Stomach (tissue), 8 donors: ENCODE measurements at regions not wholly inside any gene's neighbourhood (a gene's known extent, or its start where the extent isn't known, plus 50 kb on each side); places are given as distances from the start of the nearest gene placed in this dataset.
A peak's percentile ranks its signal among the peaks of the same experiment; 100 is the strongest.

Experiments
- DNase-seq, 2 donors: peaks; one replicate each; pipeline versions ENCODE4 v3.0.0 to v3.0.0-alpha.2; 2013 to 2019
- H3K27ac ChIP-seq, 5 donors: fragments of 200-600 bp in 4 of 5; sonication (generic) in 4 of 5; one replicate each; pipeline ENCODE4 v1.5.1; 2013 to 2019; ENCODE audit warnings: mild to moderate bottlenecking in 1 of 5, moderate library complexity in 1 of 5
- H3K27me3 ChIP-seq, 3 donors: fragments of 200-600 bp; sonication (generic); one replicate each; pipeline ENCODE4 v1.5.1; 2017 to 2019; ENCODE audit warnings: mixed run types in 1 of 3
- H3K36me3 ChIP-seq, 4 donors: fragments of 200-600 bp; sonication (generic); 1 replicate in 3 of 4; 2 replicates in 1 of 4; pipeline ENCODE4 v1.5.1; 2016 to 2019
- H3K4me1 ChIP-seq, 4 donors: fragments of 200-600 bp; sonication (generic); one replicate each; pipeline ENCODE4 v1.5.1; 2016 to 2019
- H3K4me3 ChIP-seq, 4 donors: fragments of 200-600 bp; sonication (generic) in 3 of 4; one replicate each; pipeline ENCODE4 v1.5.1; 2016 to 2019; ENCODE audit warnings: mild to moderate bottlenecking in 1 of 4
- H3K9me3 ChIP-seq, 4 donors: fragments of 200-600 bp; sonication (generic); one replicate each; pipeline ENCODE4 v1.5.1; 2016 to 2019
- EP300 ChIP-seq: sonication (generic); formaldehyde crosslinking; IDR thresholded peaks from one replicate; pipeline ENCODE4 v1.6.1; 2017; ENCODE audit warnings: antibody characterized with exemption
- POLR2A ChIP-seq, 4 donors: fragments of 450-650 bp; IDR thresholded peaks; one replicate each; pipeline ENCODE4 v1.6.1; 2016; ENCODE audit warnings: antibody characterized with exemption in 4 of 4, control low read depth in 2 of 4, mild to moderate bottlenecking in 1 of 4, moderate library complexity in 1 of 4
- POLR2AphosphoS5 ChIP-seq, 3 donors: sonication (generic); formaldehyde crosslinking; IDR thresholded peaks; one replicate each; pipeline ENCODE4 v1.6.1; 2016; ENCODE audit warnings: antibody characterized with exemption in 3 of 3
- WGBS, 5 donors: extraction: QIAGEN DNeasy Blood & Tissue Kit in 3 of 5; methylation state at CpG; one replicate each; pipeline versions ENCODE4 v1.1.5 to v1.1.7; 2013 to 2018; 5-methylcytosine and 5-hydroxymethylcytosine counted together
- intact Hi-C: fragments of 100-400 bp; cut with DNase I; formaldehyde crosslinking; loops from one replicate; pipeline ENCODE4 v1.15.1; 2023; ENCODE audit warnings: low total_unique reads
- TF ChIP-seq, protein P1 (sequence below), 7 experiments: fragments of 450-650 bp in 4 of 7; fragments of 200-600 bp in 3 of 7; sonication (generic) in 3 of 7; IDR thresholded peaks; one replicate each; pipeline ENCODE4 v1.5.1; 2016 to 2019; ENCODE audit warnings: antibody characterized with exemption in 7 of 7, control low read depth in 2 of 7, mild to moderate bottlenecking in 1 of 7
- donor health status: healthy with polysubstance abuse.
- donor health status: Bipolar disorder and iron deficiency.
- donor health status: healthy.

- 70 to 92% (median 87%) methylated on average over 3 of the region's 3 CpGs for WGBS, 5 donors
- H3K27ac ChIP-seq, result no peak overlapping the region
- intact Hi-C loops, result no loop called here
Measured at GRCh38 chr5:123279136-123279535, 144.1 kb downstream of the CEP120 start.

GRCh38 chr5:123278284-123278683 is 144.9 kb downstream of the CEP120 start:
- no peak for DNase-seq
- intact Hi-C loops, result no loop called here
- H3K4me1 ChIP-seq, result no peaks in the 10 kb centered on the region
- H3K36me3 ChIP-seq, result no peaks in the 10 kb centered on the region
- TF ChIP-seq EP300, result no peak
- no peaks in the 10 kb centered on the region for H3K9me3 ChIP-seq
- WGBS, 5 donors, result 86 to 95% (median 91%) methylated on average over 5 of the region's 5 CpGs
- no peaks in the 10 kb centered on the region for H3K27me3 ChIP-seq
- no peak overlapping the region for H3K27ac ChIP-seq
- H3K4me3 ChIP-seq, result no peak overlapping the region

More at GRCh38 chr5:123279136-123279535, 144.1 kb downstream of the CEP120 start:
- Histone ChIP-seq H3K27me3 (no peaks in the 10 kb centered on the region), H3K4me3 (no peak overlapping the region), H3K4me1 (peaks cover 0 to 8% (median 0%) of the 10 kb centered on the region in 4 donors), H3K36me3 (no peaks in the 10 kb centered on the region), H3K9me3 (no peaks in the 10 kb centered on the region)
- DNase-seq, result peak in 1 of 2 donors; percentile 45
- TF ChIP-seq, protein P1, sequence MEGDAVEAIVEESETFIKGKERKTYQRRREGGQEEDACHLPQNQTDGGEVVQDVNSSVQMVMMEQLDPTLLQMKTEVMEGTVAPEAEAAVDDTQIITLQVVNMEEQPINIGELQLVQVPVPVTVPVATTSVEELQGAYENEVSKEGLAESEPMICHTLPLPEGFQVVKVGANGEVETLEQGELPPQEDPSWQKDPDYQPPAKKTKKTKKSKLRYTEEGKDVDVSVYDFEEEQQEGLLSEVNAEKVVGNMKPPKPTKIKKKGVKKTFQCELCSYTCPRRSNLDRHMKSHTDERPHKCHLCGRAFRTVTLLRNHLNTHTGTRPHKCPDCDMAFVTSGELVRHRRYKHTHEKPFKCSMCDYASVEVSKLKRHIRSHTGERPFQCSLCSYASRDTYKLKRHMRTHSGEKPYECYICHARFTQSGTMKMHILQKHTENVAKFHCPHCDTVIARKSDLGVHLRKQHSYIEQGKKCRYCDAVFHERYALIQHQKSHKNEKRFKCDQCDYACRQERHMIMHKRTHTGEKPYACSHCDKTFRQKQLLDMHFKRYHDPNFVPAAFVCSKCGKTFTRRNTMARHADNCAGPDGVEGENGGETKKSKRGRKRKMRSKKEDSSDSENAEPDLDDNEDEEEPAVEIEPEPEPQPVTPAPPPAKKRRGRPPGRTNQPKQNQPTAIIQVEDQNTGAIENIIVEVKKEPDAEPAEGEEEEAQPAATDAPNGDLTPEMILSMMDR (IDR thresholded peaks at IDR 0.05), result no peak
- TF ChIP-seq POLR2AphosphoS5 (IDR thresholded peaks at IDR 0.05), result no peak
- no peak for TF ChIP-seq POLR2A (IDR thresholded peaks at IDR 0.05)
- no peak for TF ChIP-seq EP300

DNA sequence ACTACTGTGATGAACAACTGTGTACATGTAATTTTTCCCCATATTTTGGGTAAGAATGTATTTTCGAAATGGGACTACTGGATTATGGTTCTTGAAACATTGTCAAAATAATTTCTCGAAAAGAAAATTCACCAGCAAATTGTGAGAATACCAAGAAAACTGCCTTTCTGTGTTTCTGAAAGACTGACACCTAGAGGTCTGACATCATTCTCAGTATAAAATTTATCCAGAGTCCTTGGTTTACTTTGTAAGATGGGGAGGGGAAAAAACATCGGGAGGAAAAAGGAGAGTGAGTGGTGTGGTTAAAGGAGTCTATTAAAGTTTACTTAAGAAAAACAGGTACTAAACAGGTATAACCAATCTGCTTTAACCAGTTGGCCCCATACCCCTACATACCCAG is 149.2 kb downstream of the CEP120 start:
- Histone ChIP-seq H3K27ac (no peak overlapping the region), H3K27me3 (no peaks in the 10 kb centered on the region), H3K36me3 (no peaks in the 10 kb centered on the region), H3K9me3 (no peaks in the 10 kb centered on the region), H3K4me1 (no peaks in the 10 kb centered on the region), H3K4me3 (no peak overlapping the region)
- WGBS, 5 donors, result 55 to 74% (median 64%) methylated on average over 3 of the region's 3 CpGs
- TF ChIP-seq POLR2A (IDR thresholded peaks at IDR 0.05), result no peak
- no peak for DNase-seq
- intact Hi-C loops, result no loop called here

DNA sequence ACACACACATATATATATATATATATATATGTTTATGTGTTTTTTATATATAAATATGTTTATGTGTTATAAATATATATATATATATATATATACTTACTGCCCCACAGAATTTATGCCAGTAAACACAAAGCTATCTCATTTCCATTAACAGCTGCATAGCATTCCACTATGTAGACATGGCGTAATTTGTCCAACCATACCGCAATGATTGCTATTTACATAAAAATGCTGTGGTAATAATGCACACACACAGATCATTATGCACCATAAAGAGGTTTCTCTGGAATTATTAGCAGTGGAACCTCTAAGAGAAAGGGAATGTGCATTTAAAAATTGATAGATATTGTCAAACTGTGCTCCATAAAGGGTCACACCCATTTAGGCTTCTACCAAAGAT is 150.1 kb downstream of the CEP120 start:
- Histone ChIP-seq H3K9me3 (no peaks in the 10 kb centered on the region), H3K27ac (no peak overlapping the region), H3K27me3 (no peaks in the 10 kb centered on the region), H3K36me3 (no peaks in the 10 kb centered on the region), H3K4me1 (no peaks in the 10 kb centered on the region), H3K4me3 (no peak overlapping the region)
- TF ChIP-seq, protein P1 (IDR thresholded peaks at IDR 0.05), result no peak
- TF ChIP-seq EP300 (no peak), POLR2AphosphoS5 (IDR thresholded peaks at IDR 0.05) (no peak), POLR2A (IDR thresholded peaks at IDR 0.05) (no peak)
- no peak for DNase-seq
- 93 to 97% (median 94%) methylated on average over 2 of the region's 2 CpGs for WGBS, 5 donors
- intact Hi-C loops, result no loop called here

- TF ChIP-seq POLR2AphosphoS5 (IDR thresholded peaks at IDR 0.05) (no peak), EP300 (no peak), POLR2A (IDR thresholded peaks at IDR 0.05) (no peak)
- TF ChIP-seq, protein P1 (IDR thresholded peaks at IDR 0.05), result no peak
- 73 to 79% (median 77%) methylated on average over 7 of the region's 7 CpGs for WGBS, 5 donors
Measured at GRCh38 chr5:123269851-123270250, 153.4 kb downstream of the CEP120 start.

More at GRCh38 chr5:123269851-123270250, 153.4 kb downstream of the CEP120 start:
- Histone ChIP-seq H3K27ac (no peak overlapping the region), H3K9me3 (peaks cover 0 to 5% (median 0%) of the 10 kb centered on the region in 4 donors), H3K4me1 (no peaks in the 10 kb centered on the region), H3K4me3 (no peak overlapping the region), H3K36me3 (no peaks in the 10 kb centered on the region), H3K27me3 (no peaks in the 10 kb centered on the region)
- no peak for DNase-seq
- intact Hi-C loops, result no loop called here
